GM12874 (cell line): ENCODE measurements at regions not wholly inside any gene's neighbourhood (a gene's known extent, or its start where the extent isn't known, plus 50 kb on each side); places are given as distances from the start of the nearest gene placed in this dataset.

Experiments used
- TF ChIP-seq, protein P1 (sequence below): IDR thresholded peaks from 2 replicates; pipeline ENCODE4 v1.5.1; 2011; ENCODE audit warnings: low read depth, mild to moderate bottlenecking, control low read depth, low read length, moderate library complexity; ENCODE audit not compliant: insufficient read depth

DNA sequence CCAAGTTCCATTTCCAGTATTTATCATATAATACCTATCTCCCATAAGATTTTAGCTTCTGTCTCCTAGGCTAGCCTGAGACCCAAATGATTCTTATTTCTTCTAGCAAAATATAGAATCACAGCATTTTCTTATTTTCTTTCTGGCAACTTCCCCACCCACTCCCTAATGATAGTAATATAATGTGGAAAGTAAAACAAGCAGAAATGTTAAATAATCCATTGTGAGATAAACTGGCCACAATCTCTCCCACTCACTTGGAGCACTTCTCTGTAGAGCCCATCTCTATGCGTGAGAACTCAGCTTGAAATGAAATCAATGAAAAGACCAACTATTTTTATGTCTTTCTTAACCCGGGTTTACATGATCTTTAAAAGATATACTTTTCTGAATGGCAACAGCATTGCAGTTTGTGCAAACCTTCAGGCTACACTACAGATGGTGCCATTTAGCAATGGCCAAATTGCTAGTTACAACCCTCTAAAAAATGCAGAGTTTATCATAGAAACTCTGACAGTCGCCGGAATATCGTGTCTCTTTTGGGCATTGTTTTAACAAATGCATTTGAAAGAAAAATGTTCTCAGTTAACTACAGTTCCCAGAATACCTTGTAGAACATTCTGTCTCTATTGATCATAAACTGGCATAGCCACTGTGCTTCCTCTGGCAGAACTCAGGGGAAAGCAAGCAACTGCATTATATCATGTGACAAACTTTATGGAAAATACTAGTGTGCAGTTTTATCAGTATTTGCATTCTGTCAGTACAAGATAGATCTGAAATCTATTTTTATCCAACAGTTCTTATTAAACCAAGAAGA is 1407.4 kb upstream of the ZEB2 start:
- TF ChIP-seq, protein P1, sequence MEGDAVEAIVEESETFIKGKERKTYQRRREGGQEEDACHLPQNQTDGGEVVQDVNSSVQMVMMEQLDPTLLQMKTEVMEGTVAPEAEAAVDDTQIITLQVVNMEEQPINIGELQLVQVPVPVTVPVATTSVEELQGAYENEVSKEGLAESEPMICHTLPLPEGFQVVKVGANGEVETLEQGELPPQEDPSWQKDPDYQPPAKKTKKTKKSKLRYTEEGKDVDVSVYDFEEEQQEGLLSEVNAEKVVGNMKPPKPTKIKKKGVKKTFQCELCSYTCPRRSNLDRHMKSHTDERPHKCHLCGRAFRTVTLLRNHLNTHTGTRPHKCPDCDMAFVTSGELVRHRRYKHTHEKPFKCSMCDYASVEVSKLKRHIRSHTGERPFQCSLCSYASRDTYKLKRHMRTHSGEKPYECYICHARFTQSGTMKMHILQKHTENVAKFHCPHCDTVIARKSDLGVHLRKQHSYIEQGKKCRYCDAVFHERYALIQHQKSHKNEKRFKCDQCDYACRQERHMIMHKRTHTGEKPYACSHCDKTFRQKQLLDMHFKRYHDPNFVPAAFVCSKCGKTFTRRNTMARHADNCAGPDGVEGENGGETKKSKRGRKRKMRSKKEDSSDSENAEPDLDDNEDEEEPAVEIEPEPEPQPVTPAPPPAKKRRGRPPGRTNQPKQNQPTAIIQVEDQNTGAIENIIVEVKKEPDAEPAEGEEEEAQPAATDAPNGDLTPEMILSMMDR: no peak

DNA sequence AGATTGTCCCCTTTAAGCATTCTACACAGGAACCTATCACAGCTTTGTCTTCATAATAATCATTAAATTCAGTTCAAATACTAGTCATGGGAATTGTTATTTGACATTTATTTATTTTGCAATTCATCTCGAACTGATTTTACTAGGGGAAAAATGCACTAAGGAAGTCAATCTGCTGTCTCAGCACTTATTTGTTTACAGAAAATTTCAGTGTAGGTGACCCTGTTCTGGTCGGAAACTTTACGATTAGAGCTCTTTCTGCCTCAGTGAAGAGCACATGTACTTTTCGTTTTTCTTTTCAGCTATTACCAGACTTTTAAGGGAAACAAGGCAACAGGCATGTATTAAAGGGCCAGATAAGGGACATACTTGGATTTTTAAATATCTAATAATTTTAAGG is 1405.7 kb upstream of the ZEB2 start:
- TF ChIP-seq, protein P1: no peak

DNA sequence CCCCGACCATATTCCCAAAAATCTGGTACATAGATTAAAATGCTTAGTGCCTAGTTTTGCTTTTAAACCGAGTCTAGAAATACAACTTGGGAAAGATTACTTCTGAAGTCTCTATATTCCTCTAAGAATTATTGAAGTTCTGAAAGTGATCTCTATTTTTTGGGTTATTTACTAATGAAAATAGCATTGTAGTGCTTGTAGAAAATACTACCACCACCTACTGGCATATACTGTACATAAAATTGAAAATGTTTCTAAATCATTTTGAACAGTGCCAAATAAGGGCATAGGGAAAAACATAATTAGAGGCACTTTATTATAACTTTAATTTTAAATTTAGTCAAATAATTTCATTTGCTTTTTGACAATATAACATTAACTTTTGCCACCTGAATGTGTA is 1399.6 kb upstream of the ZEB2 start:
- TF ChIP-seq, protein P1: no peak

DNA sequence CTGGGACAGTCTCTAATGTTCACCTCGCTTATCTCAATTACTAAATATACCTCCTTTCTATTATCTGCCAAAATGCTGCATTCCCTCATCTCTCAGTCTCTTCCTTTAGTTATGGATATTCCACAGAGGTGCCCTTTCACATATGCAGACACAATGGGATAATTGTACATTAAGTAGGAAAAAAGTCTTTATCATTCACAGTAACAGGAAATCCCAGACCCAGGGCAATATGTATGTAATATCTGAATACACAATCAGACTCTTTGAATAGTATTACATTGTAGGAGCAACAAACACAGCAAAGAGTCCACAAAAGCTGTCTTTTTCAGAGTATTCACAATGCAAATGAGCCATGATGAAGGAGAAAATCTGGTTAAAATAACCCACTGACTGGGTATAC is 1399.0 kb upstream of the ZEB2 start:
- TF ChIP-seq, protein P1: no peak

DNA sequence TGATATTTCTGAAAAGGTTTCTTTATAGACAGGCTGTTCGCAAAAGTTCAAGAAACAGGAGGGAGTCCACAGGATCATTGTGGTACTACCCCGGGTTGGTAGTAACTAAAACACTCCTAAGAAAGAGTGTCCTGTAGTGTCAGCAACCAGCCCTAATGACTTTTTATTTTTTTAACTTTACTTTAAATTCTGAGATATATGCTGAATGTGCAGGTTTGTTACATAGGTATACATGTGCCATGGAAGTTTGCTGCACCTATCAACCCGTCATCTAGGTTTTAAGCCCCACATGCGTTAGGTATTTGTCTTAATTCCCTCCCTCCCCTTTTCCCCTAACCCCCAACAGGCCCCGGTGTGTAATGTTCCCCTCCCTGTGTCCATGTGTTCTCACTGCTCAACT is 1396.9 kb upstream of the ZEB2 start:
- TF ChIP-seq, protein P1: no peak

DNA sequence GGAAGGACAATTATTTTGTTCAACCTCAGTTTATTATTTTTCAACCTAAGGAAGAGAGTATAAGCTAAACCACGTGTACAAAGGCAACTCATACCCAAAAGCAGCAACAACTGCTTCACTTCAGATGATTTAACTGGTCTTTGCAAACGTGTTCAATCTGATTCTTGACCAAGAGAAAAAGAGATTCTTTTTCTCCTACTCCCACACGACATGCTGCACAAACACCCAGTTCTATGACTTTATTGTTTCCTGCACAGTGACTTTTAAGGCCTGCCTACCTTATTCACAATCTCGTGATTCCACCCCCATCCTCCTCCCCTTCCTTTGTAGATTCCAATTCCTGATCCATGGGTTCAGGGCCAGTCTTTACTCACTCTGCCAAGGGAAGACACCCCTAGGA is 1394.8 kb upstream of the ZEB2 start:
- TF ChIP-seq, protein P1: no peak

DNA sequence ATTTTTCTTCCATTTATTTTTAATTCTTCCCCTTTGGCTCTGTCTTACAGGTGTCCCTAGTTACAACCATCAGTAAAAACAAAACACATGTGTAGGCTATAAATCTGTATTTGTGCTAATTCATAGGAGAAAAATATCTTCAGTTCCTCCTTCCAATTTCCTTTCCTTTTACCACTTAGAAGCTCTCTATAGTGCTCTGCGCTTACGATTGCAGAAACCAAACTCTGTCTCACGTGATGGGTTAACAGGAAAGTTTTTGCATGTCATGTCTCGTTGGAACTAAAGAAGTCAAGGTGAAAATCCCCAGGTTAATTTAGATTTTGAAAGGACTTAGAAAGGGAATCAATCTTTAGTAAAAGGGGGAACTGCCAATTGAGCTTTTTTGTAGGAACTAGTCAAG is 1390.5 kb upstream of the ZEB2 start:
- TF ChIP-seq, protein P1: no peak
